Uterus (tissue), 3 donors: ENCODE measurements at regions not wholly inside any gene's neighbourhood (a gene's known extent, or its start where the extent isn't known, plus 50 kb on each side); places are given as distances from the start of the nearest gene placed in this dataset.

Experiments used
- DNase-seq, 2 donors: peaks; one replicate each; pipeline ENCODE4 v3.0.0-alpha.2; 2019 to 2020
- H3K27ac ChIP-seq, 2 donors: fragments of 200-600 bp; sonication (generic); 1 replicate in 1 of 2; 2 replicates in 1 of 2; pipeline ENCODE4 v1.5.1; 2016 to 2018
- H3K27me3 ChIP-seq, 2 donors: fragments of 200-600 bp; sonication (generic); one replicate each; pipeline ENCODE4 v1.5.1; 2018 to 2019; ENCODE audit warnings: control low read depth in 1 of 2
- H3K36me3 ChIP-seq, 2 donors: fragments of 200-600 bp; sonication (generic); one replicate each; pipeline ENCODE4 v1.5.1; 2019; ENCODE audit warnings: control low read depth in 1 of 2
- H3K4me1 ChIP-seq, 2 donors: fragments of 200-600 bp; sonication (generic); one replicate each; pipeline ENCODE4 v1.5.1; 2018 to 2019; ENCODE audit warnings: control low read depth in 1 of 2
- H3K4me3 ChIP-seq, 2 donors: fragments of 200-600 bp; sonication (generic); 1 replicate in 1 of 2; 2 replicates in 1 of 2; pipeline ENCODE4 v1.5.1; 2018 to 2019; ENCODE audit warnings: mild to moderate bottlenecking in 1 of 2
- H3K9me3 ChIP-seq, 2 donors: fragments of 200-600 bp; sonication (generic); one replicate each; pipeline ENCODE4 v1.5.1; 2019; ENCODE audit warnings: control low read depth in 1 of 2
- CTCF ChIP-seq, 4 experiments: fragments of 200-600 bp in 2 of 4; fragments of 450-650 bp in 2 of 4; sonication (generic) in 2 of 4; IDR thresholded peaks; one replicate each; pipeline ENCODE4 v1.5.1; 2016 to 2019; ENCODE audit warnings: antibody characterized with exemption in 4 of 4, mild to moderate bottlenecking in 2 of 4, moderate library complexity in 1 of 4
- POLR2A ChIP-seq, 2 donors: fragments of 450-650 bp; IDR thresholded peaks; one replicate each; pipeline ENCODE4 v1.6.1; 2016; ENCODE audit warnings: antibody characterized with exemption in 2 of 2, mild to moderate bottlenecking in 1 of 2, moderate library complexity in 1 of 2
- intact Hi-C: fragments of 100-400 bp; cut with DNase I; formaldehyde crosslinking; loops from one replicate; pipeline ENCODE4 v1.15.1; 2023; ENCODE audit warnings: low total_unique reads
- donor health status: DM: yes; HTN: yes; CAD: no.

GRCh38 chrX:69083801-69084200 is 81.5 kb downstream of the PJA1 start:
- Histone ChIP-seq H3K36me3 (no peaks in the 10 kb centered on the region), H3K27ac (no peak overlapping the region), H3K27me3 (no peaks in the 10 kb centered on the region), H3K9me3 (no peaks in the 10 kb centered on the region), H3K4me3 (no peak overlapping the region), H3K4me1 (no peaks in the 10 kb centered on the region)
- TF ChIP-seq POLR2A (IDR thresholded peaks at IDR 0.05) (no peak), CTCF (IDR thresholded peaks at IDR 0.05) (no peak)
- intact Hi-C loops: no loop called here
- DNase-seq: no peak

GRCh38 chrX:69083361-69083760 is 81.9 kb downstream of the PJA1 start:
- no peak overlapping the region for H3K27ac ChIP-seq
- DNase-seq: no peak
- intact Hi-C loops: no loop called here

GRCh38 chrX:69082753-69083150 is 82.5 kb downstream of the PJA1 start:
- no peak for DNase-seq

More at GRCh38 chrX:69083361-69083760, 81.9 kb downstream of the PJA1 start:
- no peak overlapping the region for H3K4me3 ChIP-seq
- H3K36me3 ChIP-seq: no peaks in the 10 kb centered on the region
- H3K4me1 ChIP-seq: no peaks in the 10 kb centered on the region
- H3K27me3 ChIP-seq: no peaks in the 10 kb centered on the region
- no peak for TF ChIP-seq POLR2A (IDR thresholded peaks at IDR 0.05)
- H3K9me3 ChIP-seq: no peaks in the 10 kb centered on the region

GRCh38 chrX:69082055-69082752 is 83.0 kb downstream of the PJA1 start:
- Histone ChIP-seq H3K4me3 (no peak overlapping the region), H3K9me3 (no peaks in the 10 kb centered on the region), H3K27me3 (no peaks in the 10 kb centered on the region), H3K27ac (no peak overlapping the region), H3K36me3 (no peaks in the 10 kb centered on the region), H3K4me1 (no peaks in the 10 kb centered on the region)
- no peak for TF ChIP-seq POLR2A (IDR thresholded peaks at IDR 0.05)
- no peak for TF ChIP-seq CTCF (IDR thresholded peaks at IDR 0.05)
- intact Hi-C loops: no loop called here
- DNase-seq: no peak

More at GRCh38 chrX:69082753-69083150, 82.5 kb downstream of the PJA1 start:
- no peaks in the 10 kb centered on the region for H3K4me1 ChIP-seq
- no peak overlapping the region for H3K4me3 ChIP-seq
- no peaks in the 10 kb centered on the region for H3K27me3 ChIP-seq
- intact Hi-C loops: no loop called here
- no peak for TF ChIP-seq POLR2A (IDR thresholded peaks at IDR 0.05)
- TF ChIP-seq CTCF (IDR thresholded peaks at IDR 0.05): no peak
- H3K36me3 ChIP-seq: no peaks in the 10 kb centered on the region
- no peaks in the 10 kb centered on the region for H3K9me3 ChIP-seq
- H3K27ac ChIP-seq: no peak overlapping the region

- no peak for DNase-seq
- Histone ChIP-seq H3K9me3 (no peaks in the 10 kb centered on the region), H3K27ac (no peak overlapping the region), H3K4me3 (no peak overlapping the region), H3K36me3 (no peaks in the 10 kb centered on the region), H3K4me1 (no peaks in the 10 kb centered on the region), H3K27me3 (no peaks in the 10 kb centered on the region)
- intact Hi-C loops: no loop called here
- TF ChIP-seq CTCF (IDR thresholded peaks at IDR 0.05) (no peak), POLR2A (IDR thresholded peaks at IDR 0.05) (no peak)
These were observed 84.3 kb downstream of the PJA1 start for GRCh38 chrX:69080855-69081465.
